KOPT-K1 (cell line): ENCODE measurements at regions not wholly inside any gene's neighbourhood (a gene's known extent, or its start where the extent isn't known, plus 50 kb on each side); places are given as distances from the start of the nearest gene placed in this dataset.

Experiments
- H3K27ac ChIP-seq: fragments of 200-600 bp; sonication (generic); 2 replicates; pipeline ENCODE4 v1.5.1; 2016; ENCODE audit warnings: antibody characterized with exemption, mild to moderate bottlenecking, low read depth, low read length; ENCODE audit not compliant: poor library complexity, severe bottlenecking
- H3K36me3 ChIP-seq: fragments of 200-600 bp; sonication (generic); 2 replicates; pipeline ENCODE4 v1.5.1; 2017; ENCODE audit warnings: antibody characterized with exemption, mild to moderate bottlenecking, low read length, moderate library complexity; ENCODE audit not compliant: insufficient read depth
- H3K9me3 ChIP-seq: fragments of 200-600 bp; sonication (generic); 2 replicates; pipeline ENCODE4 v1.5.1; 2017; ENCODE audit warnings: antibody characterized with exemption, low read length, mild to moderate bottlenecking; ENCODE audit not compliant: insufficient read depth, poor library complexity, severe bottlenecking

GRCh38 chr14:87111126-87111525, 881.9 kb downstream of the GALC start:
- Histone ChIP-seq H3K27ac (no peak overlapping the region), H3K9me3 (no peaks in the 10 kb centered on the region), H3K36me3 (no peaks in the 10 kb centered on the region)

- H3K9me3 ChIP-seq = no peaks in the 10 kb centered on the region
- H3K36me3 ChIP-seq = no peaks in the 10 kb centered on the region
- H3K27ac ChIP-seq = no peak overlapping the region
Measured at GRCh38 chr14:87109271-87109670, 883.7 kb downstream of the GALC start.

GRCh38 chr14:87108726-87109125, 884.3 kb downstream of the GALC start:
- Histone ChIP-seq H3K36me3 (no peaks in the 10 kb centered on the region), H3K27ac (no peak overlapping the region), H3K9me3 (no peaks in the 10 kb centered on the region)

- no peaks in the 10 kb centered on the region for H3K9me3 ChIP-seq
- H3K36me3 ChIP-seq = no peaks in the 10 kb centered on the region
- H3K27ac ChIP-seq = no peak overlapping the region
Measured at GRCh38 chr14:87102811-87103378, 890.1 kb downstream of the GALC start.

GRCh38 chr14:87097015-87097414, 896.0 kb downstream of the GALC start:
- Histone ChIP-seq H3K36me3 (no peaks in the 10 kb centered on the region), H3K27ac (no peak overlapping the region), H3K9me3 (no peaks in the 10 kb centered on the region)

- Histone ChIP-seq H3K27ac (no peak overlapping the region), H3K9me3 (no peaks in the 10 kb centered on the region), H3K36me3 (no peaks in the 10 kb centered on the region)
Measured at GRCh38 chr14:87094913-87095312, 898.1 kb downstream of the GALC start.

GRCh38 chr14:87088588-87088987, 904.4 kb downstream of the GALC start:
- no peak overlapping the region for H3K27ac ChIP-seq

GRCh38 chr14:87087881-87088280, 905.1 kb downstream of the GALC start:
- Histone ChIP-seq H3K27ac (no peak overlapping the region), H3K36me3 (no peaks in the 10 kb centered on the region), H3K9me3 (no peaks in the 10 kb centered on the region)

More at GRCh38 chr14:87088588-87088987, 904.4 kb downstream of the GALC start:
- no peaks in the 10 kb centered on the region for H3K9me3 ChIP-seq
- no peaks in the 10 kb centered on the region for H3K36me3 ChIP-seq

GRCh38 chr14:87084908-87085307, 908.1 kb downstream of the GALC start:
- Histone ChIP-seq H3K36me3 (no peaks in the 10 kb centered on the region), H3K9me3 (no peaks in the 10 kb centered on the region), H3K27ac (no peak overlapping the region)

- Histone ChIP-seq H3K9me3 (no peaks in the 10 kb centered on the region), H3K27ac (no peak overlapping the region), H3K36me3 (no peaks in the 10 kb centered on the region)
Measured at GRCh38 chr14:87082917-87083316, 910.1 kb downstream of the GALC start.

GRCh38 chr14:87081004-87081403, 912.0 kb downstream of the GALC start:
- no peak overlapping the region for H3K27ac ChIP-seq
- no peaks in the 10 kb centered on the region for H3K36me3 ChIP-seq
- H3K9me3 ChIP-seq = no peaks in the 10 kb centered on the region

GRCh38 chr14:87080146-87080545, 912.8 kb downstream of the GALC start:
- no peaks in the 10 kb centered on the region for H3K9me3 ChIP-seq
- no peak overlapping the region for H3K27ac ChIP-seq
- no peaks in the 10 kb centered on the region for H3K36me3 ChIP-seq

- H3K9me3 ChIP-seq = no peaks in the 10 kb centered on the region
- H3K36me3 ChIP-seq = no peaks in the 10 kb centered on the region
- no peak overlapping the region for H3K27ac ChIP-seq
Measured at GRCh38 chr14:87079416-87079815, 913.6 kb downstream of the GALC start.

GRCh38 chr14:87076922-87077321, 916.1 kb downstream of the GALC start:
- Histone ChIP-seq H3K9me3 (no peaks in the 10 kb centered on the region), H3K36me3 (no peaks in the 10 kb centered on the region), H3K27ac (no peak overlapping the region)

GRCh38 chr14:87076146-87076545, 916.8 kb downstream of the GALC start:
- no peaks in the 10 kb centered on the region for H3K9me3 ChIP-seq
- H3K27ac ChIP-seq = no peak overlapping the region
- H3K36me3 ChIP-seq = no peaks in the 10 kb centered on the region

GRCh38 chr14:87073880-87074570, 919.0 kb downstream of the GALC start:
- Histone ChIP-seq H3K36me3 (no peaks in the 10 kb centered on the region), H3K27ac (no peak overlapping the region), H3K9me3 (no peaks in the 10 kb centered on the region)
